ENCODE measurements at regions not wholly inside any gene's neighbourhood (a gene's known extent, or its start where the extent isn't known, plus 50 kb on each side); places are given as distances from the start of the nearest gene placed in this dataset.

DNA sequence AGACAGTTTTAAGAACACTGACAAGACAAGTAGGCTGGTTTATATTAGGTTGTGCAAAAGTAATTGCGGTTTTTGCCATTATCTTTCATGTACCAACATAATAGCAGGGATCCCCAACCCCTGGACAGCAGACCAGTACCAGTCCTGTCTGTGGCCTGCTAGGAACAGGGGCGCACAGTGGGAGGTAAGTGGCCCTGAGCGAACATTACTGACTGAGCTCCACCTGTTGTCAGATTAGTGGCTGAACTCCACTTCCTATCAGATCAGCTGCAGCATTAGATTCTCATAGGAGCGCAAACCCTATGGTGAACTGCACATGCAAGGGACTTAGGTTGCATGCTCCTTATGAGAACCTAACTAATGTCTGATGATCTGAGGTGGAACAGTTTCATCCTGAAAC is 921.9 kb downstream of the CCDC85A start:
- Histone ChIP-seq H4K20me1 (ENCODE audit: insufficient read depth, poor library complexity, severe bottlenecking) (no peaks in the 10 kb centered on the region), H3K27me3 (no peaks in the 10 kb centered on the region), H3K27ac (no peak overlapping the region), H3K79me2 (no peaks in the 10 kb centered on the region), H3K4me1 (ENCODE audit: insufficient read depth) (no peaks in the 10 kb centered on the region), H3K9me2 (replicated peaks; ENCODE audit: insufficient read depth) (no peaks in the 10 kb centered on the region), H3K9me3 (ENCODE audit: low read depth) (no peaks in the 10 kb centered on the region), H2AFZ (no peak overlapping the region), H3K36me3 (replicated peaks; ENCODE audit: insufficient read depth, low read depth) (no peaks in the 10 kb centered on the region), H3K4me2 (no peak overlapping the region), H3K4me3 (no peak overlapping the region)
- TF ChIP-seq, protein P1, sequence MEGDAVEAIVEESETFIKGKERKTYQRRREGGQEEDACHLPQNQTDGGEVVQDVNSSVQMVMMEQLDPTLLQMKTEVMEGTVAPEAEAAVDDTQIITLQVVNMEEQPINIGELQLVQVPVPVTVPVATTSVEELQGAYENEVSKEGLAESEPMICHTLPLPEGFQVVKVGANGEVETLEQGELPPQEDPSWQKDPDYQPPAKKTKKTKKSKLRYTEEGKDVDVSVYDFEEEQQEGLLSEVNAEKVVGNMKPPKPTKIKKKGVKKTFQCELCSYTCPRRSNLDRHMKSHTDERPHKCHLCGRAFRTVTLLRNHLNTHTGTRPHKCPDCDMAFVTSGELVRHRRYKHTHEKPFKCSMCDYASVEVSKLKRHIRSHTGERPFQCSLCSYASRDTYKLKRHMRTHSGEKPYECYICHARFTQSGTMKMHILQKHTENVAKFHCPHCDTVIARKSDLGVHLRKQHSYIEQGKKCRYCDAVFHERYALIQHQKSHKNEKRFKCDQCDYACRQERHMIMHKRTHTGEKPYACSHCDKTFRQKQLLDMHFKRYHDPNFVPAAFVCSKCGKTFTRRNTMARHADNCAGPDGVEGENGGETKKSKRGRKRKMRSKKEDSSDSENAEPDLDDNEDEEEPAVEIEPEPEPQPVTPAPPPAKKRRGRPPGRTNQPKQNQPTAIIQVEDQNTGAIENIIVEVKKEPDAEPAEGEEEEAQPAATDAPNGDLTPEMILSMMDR (IDR thresholded peaks at IDR 0.05; ENCODE audit: poor library complexity): no peak
- TF ChIP-seq EZH2phosphoT487 (IDR thresholded peaks at IDR 0.05; ENCODE audit: low read depth, severe bottlenecking, unreplicated experiment) (no peak), EZH2 (IDR thresholded peaks at IDR 0.05; ENCODE audit: borderline replicate concordance) (no peak)
- 88% methylated on average over 4 of the region's 4 CpGs for WGBS (ENCODE audit: low lambda C conversion rate, missing lambda C conversion rate)
- DNase-seq (ENCODE audit: low spot score): no peak

DNA sequence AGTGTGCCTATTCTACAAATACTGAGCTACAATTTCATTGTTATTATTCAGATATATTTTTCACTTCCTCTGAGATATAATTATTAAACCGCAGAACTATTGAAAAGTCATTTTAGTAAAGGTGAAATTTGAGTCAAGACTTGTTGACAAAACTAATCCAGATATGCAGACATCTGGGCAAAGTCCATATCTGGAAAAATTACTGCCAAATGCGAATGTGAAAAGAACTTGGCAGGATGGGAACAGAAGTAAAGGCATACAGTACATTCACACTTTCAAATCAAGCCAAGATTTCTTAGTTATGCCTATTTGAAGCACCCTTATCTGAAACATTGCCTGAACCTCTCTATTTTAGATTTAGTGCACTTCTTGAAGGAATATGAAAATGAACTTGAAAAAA is 923.6 kb downstream of the CCDC85A start:
- no peak overlapping the region for H2AFZ ChIP-seq

DNA sequence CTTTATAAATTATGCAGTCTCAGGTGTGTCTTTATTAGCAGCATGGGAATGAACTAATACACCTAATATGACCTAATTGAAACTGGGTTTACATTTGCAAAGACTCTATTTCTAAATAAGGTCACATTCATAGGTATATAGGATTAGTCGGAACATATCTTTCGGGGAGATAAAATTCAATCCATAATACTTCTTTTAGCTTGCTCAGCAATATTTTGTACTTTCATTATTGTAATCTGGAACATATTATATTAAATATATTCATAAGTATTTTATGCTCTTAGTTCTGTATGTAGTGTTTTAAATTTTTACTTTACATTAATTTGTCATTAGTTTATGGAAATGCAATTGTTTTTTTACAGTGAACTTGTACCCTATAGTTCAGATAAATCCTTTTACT is 927.7 kb downstream of the CCDC85A start:
- H3K9me3 ChIP-seq (ENCODE audit: low read depth): no peaks in the 10 kb centered on the region
- TF ChIP-seq EZH2phosphoT487 (IDR thresholded peaks at IDR 0.05; ENCODE audit: low read depth, severe bottlenecking, unreplicated experiment) (no peak), EZH2 (IDR thresholded peaks at IDR 0.05; ENCODE audit: borderline replicate concordance) (no peak)
- TF ChIP-seq, protein P1 (IDR thresholded peaks at IDR 0.05; ENCODE audit: poor library complexity): no peak
- H2AFZ ChIP-seq: no peak overlapping the region
- no peak overlapping the region for H3K27ac ChIP-seq
- no peaks in the 10 kb centered on the region for H3K27me3 ChIP-seq
- H4K20me1 ChIP-seq (ENCODE audit: insufficient read depth, poor library complexity, severe bottlenecking): no peaks in the 10 kb centered on the region
- no peak overlapping the region for H3K4me3 ChIP-seq
- H3K4me2 ChIP-seq: no peak overlapping the region
- H3K36me3 ChIP-seq (replicated peaks; ENCODE audit: insufficient read depth, low read depth): no peaks in the 10 kb centered on the region
- no peak for DNase-seq (ENCODE audit: low spot score)
- H3K79me2 ChIP-seq: no peaks in the 10 kb centered on the region
- WGBS (ENCODE audit: low lambda C conversion rate, missing lambda C conversion rate): 97% methylated on average over 2 of the region's 2 CpGs
- H3K4me1 ChIP-seq (ENCODE audit: insufficient read depth): no peaks in the 10 kb centered on the region
- no peaks in the 10 kb centered on the region for H3K9me2 ChIP-seq (replicated peaks; ENCODE audit: insufficient read depth)

More for the DNA sequence above, 923.6 kb downstream of the CCDC85A start:
- no peaks in the 10 kb centered on the region for H3K27me3 ChIP-seq
- no peaks in the 10 kb centered on the region for H3K4me1 ChIP-seq (ENCODE audit: insufficient read depth)
- no peak for DNase-seq (ENCODE audit: low spot score)
- no peaks in the 10 kb centered on the region for H3K79me2 ChIP-seq
- H3K36me3 ChIP-seq (replicated peaks; ENCODE audit: insufficient read depth, low read depth): no peaks in the 10 kb centered on the region
- no peaks in the 10 kb centered on the region for H3K9me3 ChIP-seq (ENCODE audit: low read depth)
- 50% methylated on average over 2 of the region's 2 CpGs for WGBS (ENCODE audit: low lambda C conversion rate, missing lambda C conversion rate)
- TF ChIP-seq EZH2phosphoT487 (IDR thresholded peaks at IDR 0.05; ENCODE audit: low read depth, severe bottlenecking, unreplicated experiment): no peak
- TF ChIP-seq EZH2 (IDR thresholded peaks at IDR 0.05; ENCODE audit: borderline replicate concordance): no peak
- TF ChIP-seq, protein P1 (IDR thresholded peaks at IDR 0.05; ENCODE audit: poor library complexity): no peak
- H3K27ac ChIP-seq: no peak overlapping the region
- no peaks in the 10 kb centered on the region for H4K20me1 ChIP-seq (ENCODE audit: insufficient read depth, poor library complexity, severe bottlenecking)
- no peak overlapping the region for H3K4me3 ChIP-seq
- no peaks in the 10 kb centered on the region for H3K9me2 ChIP-seq (replicated peaks; ENCODE audit: insufficient read depth)
- H3K4me2 ChIP-seq: no peak overlapping the region

DNA sequence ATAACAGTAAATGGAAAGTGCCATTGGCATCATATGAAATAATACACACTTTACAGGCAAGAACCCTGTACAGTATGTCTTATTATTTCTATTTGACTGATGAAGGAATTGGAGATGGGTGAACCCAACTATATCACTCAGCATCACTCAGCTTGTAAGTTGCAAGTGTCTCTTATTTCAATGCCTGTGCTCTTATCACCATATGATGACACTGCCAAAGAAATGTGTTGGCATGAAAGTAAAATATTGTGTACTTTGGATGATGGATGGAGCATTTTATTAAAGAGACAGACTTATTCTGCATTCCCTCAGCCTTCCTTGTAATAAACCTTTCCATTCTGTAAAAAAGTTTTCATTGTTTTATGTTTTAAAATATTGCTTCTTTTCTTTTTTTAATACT is 927.5 kb upstream of the VRK2 start:
- DNase-seq (ENCODE audit: low spot score): no peak
- Histone ChIP-seq H3K27me3 (no peaks in the 10 kb centered on the region), H3K9me2 (replicated peaks; ENCODE audit: insufficient read depth) (no peaks in the 10 kb centered on the region), H4K20me1 (ENCODE audit: insufficient read depth, poor library complexity, severe bottlenecking) (no peaks in the 10 kb centered on the region), H3K27ac (no peak overlapping the region), H3K36me3 (replicated peaks; ENCODE audit: insufficient read depth, low read depth) (no peaks in the 10 kb centered on the region), H3K4me1 (ENCODE audit: insufficient read depth) (no peaks in the 10 kb centered on the region), H2AFZ (no peak overlapping the region), H3K9me3 (ENCODE audit: low read depth) (no peaks in the 10 kb centered on the region), H3K4me2 (no peak overlapping the region), H3K79me2 (no peaks in the 10 kb centered on the region), H3K4me3 (no peak overlapping the region)
- TF ChIP-seq EZH2 (IDR thresholded peaks at IDR 0.05; ENCODE audit: borderline replicate concordance): no peak

Data from hepatocyte (in vitro differentiated cells).